Astrocyte of the spinal cord (primary cell): ENCODE measurements at regions not wholly inside any gene's neighbourhood (a gene's known extent, or its start where the extent isn't known, plus 50 kb on each side); places are given as distances from the start of the nearest gene placed in this dataset.

Experiments
- DNase-seq: peaks from one replicate; pipeline ENCODE4 v3.0.0; 2011; ENCODE audit warnings: low read depth, low spot score
- H3K4me3 ChIP-seq: 2 replicates; pipeline ENCODE4 v1.5.1; 2011; ENCODE audit warnings: low read depth, mild to moderate bottlenecking, low read length, moderate library complexity
- CTCF ChIP-seq: IDR thresholded peaks from 2 replicates; pipeline ENCODE4 v1.5.1; 2012; ENCODE audit warnings: low read depth, mild to moderate bottlenecking, low read length, inconsistent platforms
- in situ Hi-C: cut with HindIII; loops from 2 replicates; pipeline ENCODE4 v1.10.0; 2017; ENCODE audit warnings: low sequenced_read_pairs

- in situ Hi-C loops = no loop called here
- no peak for DNase-seq
- no peak for TF ChIP-seq CTCF
- no peak overlapping the region for H3K4me3 ChIP-seq
Measured at GRCh38 chr1:5402618-5403017, 589.6 kb downstream of the NPHP4 start.

GRCh38 chr1:5399771-5400170 is 592.5 kb downstream of the NPHP4 start:
- in situ Hi-C loops = no loop called here
- no peak for DNase-seq
- no peak for TF ChIP-seq CTCF
- no peak overlapping the region for H3K4me3 ChIP-seq

GRCh38 chr1:5396593-5396992 is 595.6 kb downstream of the NPHP4 start:
- in situ Hi-C loops = no loop called here
- no peak for DNase-seq
- no peak for TF ChIP-seq CTCF
- H3K4me3 ChIP-seq = no peak overlapping the region

GRCh38 chr1:5394111-5394510 is 598.1 kb downstream of the NPHP4 start:
- H3K4me3 ChIP-seq = no peak overlapping the region
- in situ Hi-C loops = no loop called here
- no peak for TF ChIP-seq CTCF
- no peak for DNase-seq

- no peak overlapping the region for H3K4me3 ChIP-seq
- in situ Hi-C loops = no loop called here
- no peak for TF ChIP-seq CTCF
- DNase-seq = no peak
Measured at GRCh38 chr1:5393603-5394002, 598.6 kb downstream of the NPHP4 start.

GRCh38 chr1:5393146-5393545 is 599.1 kb downstream of the NPHP4 start:
- TF ChIP-seq CTCF = no peak
- DNase-seq = no peak
- in situ Hi-C loops = no loop called here
- no peak overlapping the region for H3K4me3 ChIP-seq

- no peak overlapping the region for H3K4me3 ChIP-seq
- no peak for DNase-seq
- in situ Hi-C loops = no loop called here
- TF ChIP-seq CTCF = no peak
Measured at GRCh38 chr1:5391725-5392124, 600.5 kb downstream of the NPHP4 start.
